ENCODE measurements at regions not wholly inside any gene's neighbourhood (a gene's known extent, or its start where the extent isn't known, plus 50 kb on each side); places are given as distances from the start of the nearest gene placed in this dataset.

DNA sequence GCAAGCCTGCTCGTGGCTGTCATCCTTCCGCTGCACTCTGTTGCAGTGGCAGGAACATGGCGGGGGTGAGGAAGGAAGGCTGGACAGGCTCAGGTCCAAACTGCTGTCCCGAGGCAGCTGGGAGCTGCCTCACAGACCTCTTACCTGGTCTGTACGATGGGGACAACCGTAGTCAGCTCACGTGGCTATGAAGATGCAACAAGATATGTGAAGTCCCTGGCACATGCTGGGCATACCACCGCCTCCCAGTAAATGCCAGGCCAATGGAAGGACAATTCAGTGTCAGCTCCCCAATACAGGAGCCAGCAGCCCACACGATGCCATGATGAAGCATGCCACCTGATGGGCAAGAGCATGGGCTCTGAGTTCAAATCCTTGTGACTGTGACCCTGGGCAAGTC is 344.4 kb downstream of the CYRIA start:
- no peak for DNase-seq (ENCODE audit: low read depth in 2 of 2)

DNA sequence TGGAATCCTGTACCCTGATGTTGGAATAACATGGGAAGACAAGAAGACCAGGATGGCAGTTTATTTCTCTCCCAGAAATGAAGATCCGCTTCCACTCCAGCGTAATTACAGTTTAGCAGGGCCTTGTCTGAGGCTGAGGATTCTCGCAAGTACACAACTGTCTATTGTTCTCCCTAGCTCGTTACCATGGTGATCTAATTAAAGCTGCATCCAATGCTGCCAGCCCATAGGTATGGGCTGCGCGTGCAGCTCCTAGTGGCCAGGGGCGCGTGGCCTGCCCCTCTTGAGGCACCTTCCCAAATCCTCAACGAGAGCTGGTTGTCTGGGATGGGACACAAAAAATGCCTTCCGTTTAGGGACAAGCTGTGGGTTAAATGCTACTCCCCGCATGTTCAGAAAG is 344.9 kb downstream of the CYRIA start:
- no peak for DNase-seq (ENCODE audit: low read depth in 2 of 2)

DNA sequence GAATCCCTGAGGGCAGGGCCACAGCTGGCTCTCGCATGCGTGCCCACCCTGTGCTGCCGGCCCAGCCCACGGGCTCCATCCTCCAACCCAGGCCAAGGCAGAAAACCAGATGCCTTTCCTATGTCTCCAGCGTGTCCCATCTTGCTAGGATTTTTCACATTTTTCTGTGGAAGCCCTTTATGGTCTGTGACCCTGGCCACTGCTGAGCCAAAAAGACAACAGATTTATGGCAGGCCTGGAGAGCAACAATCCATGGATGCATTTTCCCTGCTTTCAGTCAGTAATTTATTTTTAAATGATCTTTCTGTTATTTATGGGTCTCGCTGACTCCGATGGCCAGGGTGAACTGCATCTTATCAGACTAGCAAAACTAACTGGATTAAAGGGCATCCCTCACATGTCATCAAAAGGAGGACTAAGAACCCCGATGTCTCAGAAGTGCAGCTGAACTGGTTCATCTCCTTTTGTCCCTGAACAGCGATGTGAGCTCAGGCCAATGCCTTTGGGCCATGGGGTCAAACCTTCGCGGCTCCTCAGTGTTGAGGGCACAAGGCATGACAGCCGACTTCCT is 346.0 kb downstream of the CYRIA start:
- DNase-seq (ENCODE audit: low read depth in 2 of 2), result no peak

DNA sequence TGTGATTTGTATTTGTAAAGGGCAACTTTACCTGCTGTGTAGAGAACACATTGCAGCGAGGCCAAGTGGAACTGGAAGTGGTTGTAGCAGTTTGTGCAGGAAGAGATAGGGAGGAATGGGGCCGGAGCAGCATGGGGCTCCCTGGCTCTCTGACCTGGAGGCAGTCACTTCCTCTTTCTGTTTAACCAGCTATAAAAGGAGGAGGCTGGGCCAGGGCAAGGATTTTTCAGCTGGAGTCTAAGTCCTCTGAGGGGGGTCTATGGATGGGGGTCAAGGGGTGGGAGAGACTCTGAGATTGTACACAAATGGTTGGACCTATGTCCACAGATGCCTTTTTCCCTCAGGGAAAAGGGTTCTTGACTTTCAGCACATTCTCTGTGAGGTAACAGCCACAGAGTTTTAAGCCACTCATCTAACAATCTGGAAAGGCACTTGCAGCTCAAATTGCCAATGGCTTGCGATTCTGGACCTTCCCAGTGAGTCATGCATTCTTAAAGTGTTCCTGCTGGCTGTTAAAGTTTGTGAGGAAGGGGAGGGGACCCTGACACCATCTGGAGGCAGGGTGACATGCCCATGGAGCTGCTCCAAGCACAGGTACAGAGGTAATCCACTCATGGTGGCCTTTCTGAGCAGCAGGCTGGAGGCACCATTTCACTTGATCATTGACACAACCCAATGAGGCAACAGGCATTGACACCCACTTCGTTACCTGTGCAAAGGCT is 347.0 kb downstream of the CYRIA start:
- no peak for DNase-seq (ENCODE audit: low read depth in 2 of 2)

DNA sequence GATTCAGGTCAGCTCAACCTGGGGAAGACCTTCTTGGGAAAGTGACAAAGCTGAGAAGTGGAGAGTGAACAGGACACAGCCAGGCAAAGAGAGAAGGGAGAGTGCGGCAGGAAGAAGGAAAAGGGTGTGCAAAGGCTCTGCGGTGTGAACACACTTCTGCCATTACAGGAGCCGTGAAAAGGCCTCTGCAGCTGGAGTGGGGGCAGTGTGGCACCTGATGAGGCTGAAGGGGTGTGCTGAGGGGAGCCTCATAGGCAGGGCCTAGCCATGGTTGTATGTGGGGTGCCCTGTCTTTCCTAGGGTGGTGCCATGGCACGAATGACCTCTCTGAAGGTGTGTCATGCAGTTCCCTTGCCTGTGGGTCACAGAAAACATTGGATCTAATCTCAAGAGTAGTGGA is 347.6 kb downstream of the CYRIA start:
- no peak for DNase-seq (ENCODE audit: low read depth in 2 of 2)

DNA sequence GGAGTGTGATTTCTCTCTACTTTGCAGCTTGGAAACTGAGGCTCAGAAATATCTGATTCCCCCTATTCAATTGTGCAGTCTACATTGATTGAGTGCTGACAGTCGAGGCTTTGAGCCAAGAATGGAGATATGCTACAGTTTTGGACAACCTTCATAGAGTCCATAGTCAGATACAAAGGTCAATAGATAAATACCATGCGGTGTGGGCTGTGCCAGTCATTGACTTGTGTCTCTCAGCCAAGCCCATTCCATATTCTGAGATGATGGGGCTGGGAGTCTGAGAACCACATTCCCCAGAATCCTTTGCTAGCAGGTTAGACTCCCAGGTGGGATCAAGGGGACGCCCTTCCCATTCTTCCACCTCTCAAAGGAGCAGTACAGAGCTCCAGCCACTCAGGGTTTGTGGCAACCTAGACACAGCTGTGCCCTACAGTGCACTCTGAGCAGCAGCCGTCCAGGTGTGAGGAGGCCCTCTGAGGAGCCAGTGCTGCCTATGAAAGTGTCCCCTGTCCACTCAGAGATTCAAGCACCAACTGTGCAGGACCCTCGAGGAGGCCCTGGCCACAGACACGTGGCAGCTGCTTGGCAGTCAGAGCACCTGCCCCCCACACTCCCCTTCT is 348.3 kb downstream of the CYRIA start:
- DNase-seq (ENCODE audit: low read depth in 2 of 2), result no peak

DNA sequence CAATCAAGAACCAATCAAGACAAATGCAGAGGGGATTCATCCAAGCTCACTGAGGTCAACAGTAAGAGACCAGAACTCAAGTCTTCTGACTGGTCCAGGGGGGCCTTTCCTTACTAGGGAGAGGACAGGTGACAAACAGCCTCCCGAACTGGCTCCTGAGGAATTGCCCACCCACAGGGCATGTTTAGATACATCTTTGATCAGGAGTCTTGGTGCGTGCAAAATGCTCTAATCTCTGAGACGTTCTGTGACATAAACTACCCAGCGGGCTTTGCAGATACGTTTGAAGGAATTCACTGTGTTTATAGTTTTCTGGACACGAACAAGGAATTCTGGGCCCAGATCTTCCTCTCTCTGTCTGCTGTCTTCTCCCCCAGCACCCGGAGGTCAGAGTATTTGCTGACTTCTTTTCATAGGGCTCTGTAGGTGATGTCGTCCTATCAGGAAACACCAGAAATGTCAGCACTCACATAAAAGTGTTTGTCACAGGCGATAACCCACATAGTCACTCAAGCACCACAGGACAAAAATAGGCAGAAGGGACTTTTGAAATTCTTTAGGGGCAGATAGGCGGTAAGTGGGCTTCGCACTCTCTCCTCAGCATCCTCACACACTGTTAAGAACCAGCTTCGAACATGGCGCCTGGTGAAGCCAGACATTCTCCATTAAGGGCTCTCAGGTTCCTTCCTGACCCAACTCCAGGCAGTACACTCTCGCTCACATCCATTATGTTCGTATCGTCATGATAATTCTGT is 349.0 kb downstream of the CYRIA start:
- no peak for DNase-seq (ENCODE audit: low read depth in 2 of 2)

DNA sequence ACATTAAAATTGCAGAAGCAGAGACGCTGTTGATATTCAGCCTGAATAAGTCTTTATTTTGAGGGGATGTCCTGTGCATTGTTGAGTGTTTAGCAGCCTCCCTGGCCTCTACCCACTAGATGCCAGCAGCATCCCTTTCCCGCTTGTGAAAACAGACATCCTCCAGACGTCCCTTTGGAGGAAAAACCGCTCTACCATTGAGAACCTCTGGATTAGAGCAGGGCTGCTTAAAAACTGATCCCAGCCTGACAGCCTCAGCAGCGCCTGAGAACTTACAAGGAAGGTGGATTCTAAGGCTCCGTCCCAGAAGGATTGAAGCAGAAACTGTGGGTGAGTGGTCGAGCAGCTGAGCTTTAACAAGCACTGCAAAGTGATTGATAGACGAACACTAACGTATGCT is 349.7 kb downstream of the CYRIA start:
- DNase-seq (ENCODE audit: low read depth in 2 of 2), result no peak

DNA sequence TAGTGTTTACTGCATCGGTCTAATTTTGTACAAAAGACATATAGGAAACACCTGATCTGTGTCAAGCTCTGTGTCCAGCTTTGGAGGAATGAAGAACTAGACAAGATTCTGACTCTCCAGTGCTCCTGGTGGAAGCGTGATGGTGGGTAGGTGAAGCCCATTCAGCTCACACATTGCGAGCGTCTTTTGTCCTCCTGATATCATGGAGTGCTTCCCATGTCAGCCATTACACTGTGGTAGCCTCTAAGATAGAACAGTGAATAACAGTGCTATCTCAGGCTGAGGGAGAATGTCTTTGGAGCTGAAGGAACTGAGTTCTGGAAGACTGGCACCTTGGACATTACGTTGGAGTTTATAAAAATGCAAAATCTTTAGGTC is 350.2 kb downstream of the CYRIA start:
- DNase-seq (ENCODE audit: low read depth in 2 of 2), result no peak

DNA sequence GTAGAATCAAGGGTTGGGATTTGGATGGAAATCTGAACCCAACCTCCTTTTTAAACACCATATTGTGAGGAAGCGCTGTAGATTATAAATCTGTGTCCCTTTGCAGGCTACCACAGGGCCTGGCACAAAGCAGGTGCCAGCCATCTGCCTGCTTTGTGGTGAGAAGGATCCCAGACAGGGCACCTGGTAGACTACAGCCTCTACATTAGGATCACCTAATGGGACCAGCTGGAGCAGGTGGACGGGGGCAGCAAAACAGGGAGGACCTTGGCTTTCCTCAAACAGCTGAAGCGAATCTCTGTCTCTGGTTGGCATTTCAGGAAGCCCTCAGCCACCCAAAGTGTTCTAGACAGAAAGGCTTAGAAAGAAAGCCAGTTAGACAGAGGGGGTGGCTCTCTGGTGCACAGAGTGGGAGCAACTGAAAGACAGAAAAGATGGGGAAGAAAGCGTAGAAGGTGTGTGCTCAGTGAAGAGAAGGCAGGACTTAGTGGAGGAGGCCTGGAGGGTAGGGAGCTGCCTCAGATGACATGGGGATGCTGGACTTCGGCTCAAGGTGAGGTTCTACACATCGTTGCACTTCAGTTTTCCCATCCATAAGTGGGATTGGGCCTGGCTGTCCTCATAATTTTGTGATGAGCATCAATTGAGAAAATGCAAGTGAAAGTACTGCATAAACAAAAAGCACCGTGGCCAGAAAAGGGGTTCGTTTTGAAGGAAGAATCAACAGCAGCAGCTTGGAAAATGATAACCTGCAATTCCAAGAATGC is 350.8 kb downstream of the CYRIA start:
- no peak for DNase-seq (ENCODE audit: low read depth in 2 of 2)

DNA sequence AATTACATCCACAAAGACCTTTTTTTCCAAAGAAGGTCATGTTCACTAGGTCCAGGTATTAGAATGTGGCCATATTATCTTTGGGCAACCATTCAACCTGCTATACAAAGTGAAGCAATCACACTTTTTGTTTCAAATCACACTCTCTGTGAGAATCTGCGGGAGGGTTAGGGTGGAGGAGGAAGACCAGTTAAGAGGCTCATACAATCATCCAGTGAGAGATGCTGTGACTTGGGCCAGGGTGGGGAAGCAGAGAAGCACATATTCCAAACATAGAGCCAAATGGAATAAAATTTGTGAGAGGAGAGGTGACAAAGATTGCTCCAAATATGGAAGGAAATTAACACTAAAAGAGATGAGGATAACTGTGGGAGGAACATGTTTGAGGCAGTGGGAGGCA is 351.6 kb downstream of the CYRIA start:
- no peak for DNase-seq (ENCODE audit: low read depth in 2 of 2)

DNA sequence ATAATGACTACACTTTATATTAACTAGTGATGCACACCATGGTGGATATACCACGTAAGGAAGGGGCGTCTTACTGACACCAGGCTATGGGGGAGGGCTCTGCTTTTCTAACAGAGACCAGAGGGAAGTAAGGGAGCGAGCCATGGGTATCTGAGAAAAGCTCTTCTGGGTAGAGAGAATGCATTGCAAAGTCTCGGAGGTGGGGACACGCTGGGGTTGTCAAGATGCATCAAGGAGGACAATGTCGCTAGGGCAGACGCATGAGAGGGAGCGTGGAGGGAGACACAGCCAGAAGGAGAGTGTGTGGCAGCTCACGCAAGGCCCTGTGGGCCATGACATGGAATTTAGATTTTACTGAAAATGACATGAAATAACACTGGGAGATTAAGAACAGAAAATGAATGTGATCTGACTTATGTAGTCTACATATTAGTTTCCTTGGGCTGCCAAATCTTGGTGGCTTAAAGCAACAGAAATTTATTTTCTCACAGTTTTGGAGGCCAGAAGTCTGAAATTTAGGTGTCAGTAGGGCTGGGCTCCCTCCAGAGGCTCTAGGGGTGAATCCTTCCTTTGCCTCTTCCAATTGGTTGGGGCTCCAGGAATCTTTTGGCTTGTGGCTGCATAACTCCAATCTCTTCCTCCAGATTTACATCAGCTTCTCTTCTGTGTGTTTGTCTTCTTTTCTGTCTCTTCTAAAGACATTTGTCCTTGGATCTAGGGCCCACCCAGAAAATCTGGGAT is 352.2 kb downstream of the CYRIA start:
- DNase-seq (ENCODE audit: low read depth in 2 of 2), result no peak

DNA sequence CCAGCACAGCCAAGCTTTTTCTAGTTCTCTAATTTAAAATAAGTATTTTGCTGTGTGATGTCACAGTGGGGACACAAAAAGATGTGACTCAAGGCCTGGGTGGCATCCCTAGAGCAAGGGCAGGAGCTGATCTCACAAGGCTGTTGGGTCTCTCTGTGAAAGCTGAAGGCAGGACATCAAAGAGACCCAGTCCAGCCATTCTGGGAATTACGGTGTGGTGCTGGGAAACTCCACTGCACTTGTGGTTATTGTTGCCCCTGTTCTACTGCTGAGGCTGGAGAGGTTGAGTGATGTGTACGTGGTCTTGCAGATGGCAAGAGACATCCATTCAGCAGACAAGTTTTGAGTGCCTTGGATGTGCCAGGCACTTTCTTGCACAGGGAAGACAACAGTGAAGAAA is 352.9 kb downstream of the CYRIA start:
- no peak for DNase-seq (ENCODE audit: low read depth in 2 of 2)

DNA sequence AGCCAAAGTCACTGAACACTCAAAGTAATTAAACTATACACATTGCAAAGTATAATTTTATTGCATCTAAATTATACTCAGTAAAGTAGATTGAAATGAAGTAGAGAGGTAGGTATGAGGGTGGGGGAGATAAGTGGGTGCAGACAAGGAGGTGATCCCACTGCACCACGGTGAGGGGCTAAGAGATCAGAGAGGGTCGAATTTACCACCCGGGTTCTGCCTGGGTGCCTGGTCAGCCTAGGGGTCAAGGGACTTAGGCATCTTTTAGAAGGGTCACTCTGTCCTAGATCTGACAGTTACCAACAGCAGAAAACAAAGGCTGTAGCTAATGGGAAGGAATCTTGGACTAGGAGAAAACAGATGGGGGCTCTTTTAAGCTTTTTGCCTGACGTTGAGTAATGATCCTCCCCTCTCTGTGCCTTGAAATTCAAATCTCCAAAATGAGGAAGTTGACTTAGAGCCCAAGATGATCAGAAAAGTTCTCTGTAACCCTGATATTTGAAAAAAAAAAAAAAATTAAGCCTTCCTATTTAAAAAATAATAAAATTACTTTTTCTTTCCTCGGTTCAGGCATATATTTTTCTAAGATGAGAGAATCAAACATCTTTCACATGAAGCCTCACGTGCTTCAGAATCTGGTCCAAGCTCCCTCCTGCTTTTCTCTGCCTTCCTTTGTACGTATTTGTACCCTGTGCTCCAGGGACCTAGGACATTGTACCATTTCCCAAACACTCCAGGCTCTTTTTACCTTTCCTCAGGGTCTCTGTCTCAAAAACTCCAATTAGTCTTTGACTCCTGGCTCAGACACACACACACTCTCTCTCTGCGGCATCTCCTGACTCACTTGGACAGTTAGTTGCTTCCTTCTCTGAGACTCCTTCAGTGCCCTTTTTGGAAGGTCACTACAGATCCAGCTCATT is 353.9 kb downstream of the CYRIA start:
- DNase-seq (ENCODE audit: low read depth in 2 of 2), result no peak

DNA sequence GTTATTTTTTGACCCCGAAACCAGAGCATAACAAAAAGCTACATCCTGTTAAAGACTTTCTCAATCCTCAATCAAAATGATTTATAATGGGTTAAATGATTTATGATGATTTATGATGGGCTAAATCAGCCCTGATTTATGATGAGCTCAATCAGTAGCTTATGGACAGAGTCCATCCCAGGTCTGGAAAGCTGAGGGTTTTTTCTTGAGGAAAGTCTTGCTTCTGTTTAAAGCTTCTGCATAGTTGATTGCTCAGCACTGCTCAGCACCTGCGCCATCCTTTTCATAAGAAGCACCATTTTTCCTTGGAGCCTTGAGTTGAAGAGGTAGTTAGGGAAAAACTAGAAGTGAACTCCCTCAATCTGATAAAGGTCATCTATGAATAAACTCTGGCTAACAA is 356.8 kb downstream of the CYRIA start:
- no peak for DNase-seq (ENCODE audit: low read depth in 2 of 2)

DNA sequence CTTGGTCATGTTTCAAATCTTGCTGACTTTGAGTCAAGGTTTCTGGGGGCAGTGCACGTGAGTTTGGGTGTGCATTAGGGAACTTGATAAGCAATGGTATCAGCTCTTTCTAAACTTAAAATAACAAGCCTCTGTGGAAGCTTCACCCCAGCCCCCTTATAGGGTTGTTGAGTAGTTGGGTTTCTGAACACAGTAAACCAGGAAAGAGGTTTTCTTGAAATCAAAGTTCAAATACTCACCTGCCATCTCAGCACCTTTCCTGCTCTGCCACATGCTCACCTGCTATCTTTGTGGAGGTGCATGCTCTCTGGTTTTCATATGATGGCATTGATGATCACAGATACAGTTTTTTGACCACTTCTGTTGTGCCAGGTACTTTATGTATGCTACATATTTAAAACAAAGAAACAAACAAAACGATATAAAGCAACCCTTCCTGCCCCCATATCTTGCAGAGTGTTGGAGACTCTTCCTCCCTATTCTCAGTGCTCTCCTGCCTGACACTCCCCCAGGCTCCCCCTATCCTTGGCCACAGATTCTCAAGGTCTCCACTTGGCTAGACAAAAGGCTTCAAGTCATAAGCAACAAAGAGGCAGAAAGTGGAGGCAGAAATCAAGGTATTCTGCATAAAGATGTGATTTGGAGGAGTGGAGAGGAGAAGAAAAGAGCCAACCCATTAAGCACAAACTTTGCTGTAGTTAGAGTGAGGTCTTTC is 360.6 kb downstream of the CYRIA start:
- DNase-seq (ENCODE audit: low read depth in 2 of 2), result no peak

DNA sequence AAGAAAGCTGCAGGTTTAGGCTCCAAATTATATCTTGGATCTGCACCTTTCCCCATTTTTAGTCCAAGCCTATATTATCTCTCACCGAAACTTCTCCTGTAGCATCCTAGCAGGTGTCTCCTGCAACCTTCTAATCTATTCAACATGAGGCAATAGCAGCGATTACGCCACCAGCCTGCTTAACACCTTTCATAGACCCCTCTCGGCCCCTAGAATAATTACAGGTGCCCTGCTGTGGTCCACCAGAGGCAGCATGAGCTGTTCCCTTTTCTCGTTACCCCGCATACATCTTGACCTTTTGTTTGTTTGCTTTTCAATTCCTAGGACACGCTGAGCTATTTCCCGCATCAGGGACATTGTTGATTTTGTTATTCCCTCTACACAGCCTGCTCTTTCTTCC is 361.9 kb downstream of the CYRIA start:
- DNase-seq (ENCODE audit: low read depth in 2 of 2), result no peak

DNA sequence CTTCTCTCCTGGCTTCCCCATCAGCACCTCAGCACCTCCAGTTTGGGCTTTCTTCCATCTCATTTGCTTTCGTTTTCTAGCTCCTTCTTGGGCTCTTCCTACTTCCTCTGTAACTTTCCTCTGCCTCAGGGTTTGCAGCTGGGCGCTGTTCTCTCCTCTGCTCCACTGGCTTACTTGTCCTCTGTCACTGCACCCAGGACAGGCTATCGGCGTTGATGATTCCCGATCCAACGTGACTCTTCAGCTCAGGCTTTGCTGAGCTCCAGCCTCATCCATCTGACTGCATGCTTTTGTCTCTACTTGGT is 362.4 kb downstream of the CYRIA start:
- no peak for DNase-seq (ENCODE audit: low read depth in 2 of 2)

DNA sequence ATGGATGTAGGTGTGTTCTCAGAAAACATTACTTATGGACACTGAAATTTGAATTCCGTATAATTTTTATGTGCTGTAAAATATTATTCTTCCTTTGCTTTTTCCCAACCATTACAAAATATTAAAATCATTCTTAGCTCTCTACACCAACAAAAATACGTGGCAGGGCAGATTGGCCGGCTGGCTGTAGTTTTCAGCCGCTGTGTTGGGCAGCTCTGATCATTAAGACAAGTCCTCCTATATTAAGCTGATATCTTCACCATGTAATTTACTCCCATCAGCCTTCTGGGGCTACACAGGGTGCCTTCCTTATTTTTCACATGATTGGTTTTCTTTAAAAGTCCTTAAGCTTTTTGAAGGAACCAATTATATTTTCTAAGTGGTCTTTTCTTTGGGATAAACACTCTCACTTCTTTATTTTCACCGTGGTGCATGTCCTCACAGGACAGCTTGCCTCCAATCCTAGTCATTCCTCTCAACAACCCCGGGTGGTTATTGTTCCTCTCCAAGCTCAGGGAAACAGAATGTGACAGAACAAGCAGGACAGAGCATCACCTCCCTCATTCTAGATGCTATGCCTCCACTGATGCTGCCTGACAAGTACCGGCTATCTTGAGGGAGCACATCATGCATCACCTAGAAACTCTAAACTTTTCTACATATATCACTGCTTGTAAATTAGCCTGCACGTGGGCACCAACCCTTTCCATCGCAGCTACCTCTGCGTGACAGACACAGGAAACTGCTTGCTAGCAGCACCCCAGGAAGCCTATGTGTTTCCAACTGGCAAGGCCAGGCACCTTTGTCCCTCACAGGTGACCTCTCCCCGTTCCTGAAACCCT is 362.3 kb downstream of the MYCN start:
- no peak for DNase-seq (ENCODE audit: low read depth in 2 of 2)
